ENCODE measurements at regions not wholly inside any gene's neighbourhood (a gene's known extent, or its start where the extent isn't known, plus 50 kb on each side); places are given as distances from the start of the nearest gene placed in this dataset.
"Not testable (repeated sequence)": the region's sequence is repeated elsewhere in the genome, so short reads cannot be mapped to it uniquely, and the experiment has no call there.

- H3K27ac Mint-ChIP-seq, result no peak overlapping the region
- DNase-seq, result no peak
- intact Hi-C loops (cut with micrococcal nuclease), result no loop called here
- no peaks in the 10 kb centered on the region for H3K27me3 Mint-ChIP-seq
- peaks cover 17% of the 10 kb centered on the region for H3K4me1 Mint-ChIP-seq
- no peaks in the 10 kb centered on the region for H3K9me3 Mint-ChIP-seq
- H3K4me3 Mint-ChIP-seq, result no peak overlapping the region
- no peaks in the 10 kb centered on the region for H3K36me3 Mint-ChIP-seq (ENCODE audit: low read depth)
These were observed 57.9 kb downstream of the HINT1 start for GRCh38 chr5:131107128-131107527.

- H3K27me3 Mint-ChIP-seq, result peaks cover 2% of the 10 kb centered on the region
- no peaks in the 10 kb centered on the region for H3K36me3 Mint-ChIP-seq (ENCODE audit: low read depth)
- H3K27ac Mint-ChIP-seq, result peak overlapping the region; percentile 27
- intact Hi-C loops (cut with micrococcal nuclease), result loop anchor here (2.0 kb wide), 1 partner anchor 35 kb away; no protein-coding TSS in a partner anchor
- no peak for DNase-seq
- peaks cover 14% of the 10 kb centered on the region for H3K4me1 Mint-ChIP-seq
- no peaks in the 10 kb centered on the region for H3K9me3 Mint-ChIP-seq
- H3K4me3 Mint-ChIP-seq, result no peak overlapping the region
These were observed 60.8 kb downstream of the HINT1 start for GRCh38 chr5:131104169-131104808.

- H3K27ac Mint-ChIP-seq, result peak overlapping the region; percentile 25
- H3K4me3 Mint-ChIP-seq, result no peak overlapping the region
- peaks cover 9% of the 10 kb centered on the region for H3K27me3 Mint-ChIP-seq
- peaks cover 10% of the 10 kb centered on the region for H3K9me3 Mint-ChIP-seq
- H3K4me1 Mint-ChIP-seq, result peaks cover 7% of the 10 kb centered on the region
- no peak for DNase-seq
- no peaks in the 10 kb centered on the region for H3K36me3 Mint-ChIP-seq (ENCODE audit: low read depth)
- intact Hi-C loops (cut with micrococcal nuclease), result no loop called here
These were observed 68.0 kb downstream of the HINT1 start for GRCh38 chr5:131096774-131097710.

GRCh38 chr5:131095561-131095960, 69.5 kb downstream of the HINT1 start:
- H3K27ac Mint-ChIP-seq; H3K27me3 Mint-ChIP-seq; H3K4me3 Mint-ChIP-seq; H3K4me1 Mint-ChIP-seq; DNase-seq; intact Hi-C loops (cut with micrococcal nuclease); H3K36me3 Mint-ChIP-seq (ENCODE audit: low read depth): not testable (repeated sequence)
- peaks cover 10% of the 10 kb centered on the region for H3K9me3 Mint-ChIP-seq

GRCh38 chr5:131084436-131084835, 80.6 kb downstream of the HINT1 start:
- H3K9me3 Mint-ChIP-seq, result peaks cover 11% of the 10 kb centered on the region
- no peak overlapping the region for H3K27ac Mint-ChIP-seq
- peaks cover 12% of the 10 kb centered on the region for H3K27me3 Mint-ChIP-seq
- H3K4me1 Mint-ChIP-seq, result no peaks in the 10 kb centered on the region
- H3K4me3 Mint-ChIP-seq, result no peak overlapping the region
- H3K36me3 Mint-ChIP-seq (ENCODE audit: low read depth), result no peaks in the 10 kb centered on the region
- no peak for DNase-seq
- intact Hi-C loops (cut with micrococcal nuclease), result no loop called here

- peaks cover 11% of the 10 kb centered on the region for H3K9me3 Mint-ChIP-seq
- no peak overlapping the region for H3K4me3 Mint-ChIP-seq
- no peaks in the 10 kb centered on the region for H3K36me3 Mint-ChIP-seq (ENCODE audit: low read depth)
- no peak for DNase-seq
- no peak overlapping the region for H3K27ac Mint-ChIP-seq
- peaks cover 12% of the 10 kb centered on the region for H3K27me3 Mint-ChIP-seq
- intact Hi-C loops (cut with micrococcal nuclease), result no loop called here
- H3K4me1 Mint-ChIP-seq, result peaks cover 12% of the 10 kb centered on the region
These were observed 83.1 kb downstream of the HINT1 start for GRCh38 chr5:131081913-131082488.

GRCh38 chr5:131081374-131081773, 83.7 kb downstream of the HINT1 start:
- H3K36me3 Mint-ChIP-seq (ENCODE audit: low read depth), result no peaks in the 10 kb centered on the region
- H3K27ac Mint-ChIP-seq, result no peak overlapping the region
- intact Hi-C loops (cut with micrococcal nuclease), result no loop called here
- H3K4me1 Mint-ChIP-seq, result peaks cover 14% of the 10 kb centered on the region
- peaks cover 12% of the 10 kb centered on the region for H3K9me3 Mint-ChIP-seq
- no peak for DNase-seq
- H3K4me3 Mint-ChIP-seq, result no peak overlapping the region
- peaks cover 10% of the 10 kb centered on the region for H3K27me3 Mint-ChIP-seq

GRCh38 chr5:131079232-131079631, 85.8 kb downstream of the HINT1 start:
- H3K36me3 Mint-ChIP-seq (ENCODE audit: low read depth), result no peaks in the 10 kb centered on the region
- H3K27ac Mint-ChIP-seq, result no peak overlapping the region

GRCh38 chr5:131068893-131069643, 96.0 kb downstream of the HINT1 start:
- intact Hi-C loops (cut with micrococcal nuclease), result loop anchor here (2.0 to 10.0 kb wide), 4 partner anchors 36 to 348 kb away; no protein-coding TSS in a partner anchor
- H3K36me3 Mint-ChIP-seq (ENCODE audit: low read depth), result peaks cover 15% of the 10 kb centered on the region
- H3K4me3 Mint-ChIP-seq, result peak overlapping the region; percentile 80
- H3K4me1 Mint-ChIP-seq, result peaks cover 49% of the 10 kb centered on the region
- no peaks in the 10 kb centered on the region for H3K27me3 Mint-ChIP-seq
- H3K9me3 Mint-ChIP-seq, result peaks cover 14% of the 10 kb centered on the region
- peak overlapping the region; percentile 96 for H3K27ac Mint-ChIP-seq
- peak; percentile 92 for DNase-seq

More at GRCh38 chr5:131079232-131079631, 85.8 kb downstream of the HINT1 start:
- intact Hi-C loops (cut with micrococcal nuclease), result no loop called here
- Mint-ChIP-seq H3K4me3 (no peak overlapping the region), H3K4me1 (peaks cover 14% of the 10 kb centered on the region), H3K9me3 (peaks cover 9% of the 10 kb centered on the region), H3K27me3 (peaks cover 3% of the 10 kb centered on the region)
- no peak for DNase-seq

GRCh38 chr5:131068076-131068475, 97.0 kb downstream of the HINT1 start:
- peaks cover 52% of the 10 kb centered on the region for H3K4me1 Mint-ChIP-seq
- peaks cover 15% of the 10 kb centered on the region for H3K36me3 Mint-ChIP-seq (ENCODE audit: low read depth)
- H3K9me3 Mint-ChIP-seq, result peaks cover 21% of the 10 kb centered on the region
- no peak for DNase-seq
- peak overlapping the region; percentile 66 for H3K27ac Mint-ChIP-seq
- intact Hi-C loops (cut with micrococcal nuclease), result loop anchor here (2.0 to 10.0 kb wide), 4 partner anchors 37 to 349 kb away; no protein-coding TSS in a partner anchor
- H3K27me3 Mint-ChIP-seq, result no peaks in the 10 kb centered on the region
- H3K4me3 Mint-ChIP-seq, result peak overlapping the region; percentile 9

- H3K9me3 Mint-ChIP-seq, result peaks cover 24% of the 10 kb centered on the region
- no peaks in the 10 kb centered on the region for H3K27me3 Mint-ChIP-seq
- no peak for DNase-seq
- H3K4me3 Mint-ChIP-seq, result no peak overlapping the region
- peaks cover 15% of the 10 kb centered on the region for H3K36me3 Mint-ChIP-seq (ENCODE audit: low read depth)
- H3K27ac Mint-ChIP-seq, result peak overlapping the region; percentile 13
- peaks cover 52% of the 10 kb centered on the region for H3K4me1 Mint-ChIP-seq
- intact Hi-C loops (cut with micrococcal nuclease), result loop anchor here (2.0 to 10.0 kb wide), 4 partner anchors 37 to 350 kb away; no protein-coding TSS in a partner anchor
These were observed 97.4 kb downstream of the HINT1 start for GRCh38 chr5:131067636-131068035.

GRCh38 chr5:131064669-131065371, 100.2 kb downstream of the HINT1 start:
- Mint-ChIP-seq H3K9me3 (peaks cover 27% of the 10 kb centered on the region), H3K27ac (peak overlapping the region; percentile 66), H3K4me1 (peaks cover 44% of the 10 kb centered on the region), H3K27me3 (no peaks in the 10 kb centered on the region), H3K4me3 (peak overlapping the region; percentile 22), H3K36me3 (ENCODE audit: low read depth) (peaks cover 15% of the 10 kb centered on the region)
- DNase-seq, result peak; percentile 66
- intact Hi-C loops (cut with micrococcal nuclease), result loop anchor here (5.0 to 10.0 kb wide), 3 partner anchors 193 to 352 kb away; no protein-coding TSS in a partner anchor

Data from activated CD4-positive, alpha-beta T cell treated with anti-CD3 and anti-CD28 coated beads, Interleukin-2, amount 10 ng/mL, durations not matched to agents 24 days and 14 days (primary cell).